ENCODE measurements at regions not wholly inside any gene's neighbourhood (a gene's known extent, or its start where the extent isn't known, plus 50 kb on each side); places are given as distances from the start of the nearest gene placed in this dataset.
"Not testable (repeated sequence)": the region's sequence is repeated elsewhere in the genome, so short reads cannot be mapped to it uniquely, and the experiment has no call there.

GRCh38 chr12:78343657-78344056, 513.0 kb downstream of the NAV3 start:
- TF ChIP-seq CTCF (IDR thresholded peaks at IDR 0.05; ENCODE audit: low read depth, low read length): no peak
- H3K36me3 ChIP-seq: no peaks in the 10 kb centered on the region
- H3K27me3 ChIP-seq: peaks cover 17% of the 10 kb centered on the region; the same call in 1 of the 2 replicates
- H3K4me3 ChIP-seq (ENCODE audit: low read depth, low read length): no peak overlapping the region
- no peaks in the 10 kb centered on the region for H3K9me3 ChIP-seq
- no peak for DNase-seq
- H3K4me1 ChIP-seq: no peaks in the 10 kb centered on the region

- Histone ChIP-seq H3K9me3 (no peaks in the 10 kb centered on the region), H3K27me3 (no peaks in the 10 kb centered on the region), H3K4me3 (ENCODE audit: low read depth, low read length) (no peak overlapping the region), H3K4me1 (no peaks in the 10 kb centered on the region; the same call in 1 of the 2 replicates), H3K36me3 (no peaks in the 10 kb centered on the region)
- no peak for DNase-seq
- no peak for TF ChIP-seq CTCF (IDR thresholded peaks at IDR 0.05; ENCODE audit: low read depth, low read length)
These were observed 505.1 kb upstream of the SYT1 start for GRCh38 chr12:78359520-78359919.

DNA sequence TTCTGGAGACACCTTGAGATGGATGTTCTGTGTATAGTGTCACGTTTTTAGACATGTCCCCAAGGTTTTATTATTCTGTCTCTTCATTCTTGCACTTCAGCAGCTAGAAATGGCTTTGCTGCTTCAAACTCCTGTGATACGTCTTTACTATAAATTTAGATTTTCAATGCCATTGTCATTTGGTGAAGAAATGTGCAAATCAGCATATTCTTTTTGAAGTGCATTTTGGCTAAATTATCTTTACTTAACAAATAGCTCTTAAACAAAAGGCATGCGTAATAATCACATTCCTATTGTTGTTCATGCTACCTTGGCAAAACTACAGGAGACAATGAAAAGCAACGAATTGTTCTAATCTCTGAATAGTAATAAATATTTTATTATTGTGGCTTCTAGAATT, 502.9 kb upstream of the SYT1 start:
- TF ChIP-seq CTCF (IDR thresholded peaks at IDR 0.05; ENCODE audit: low read depth, low read length): no peak
- no peaks in the 10 kb centered on the region for H3K36me3 ChIP-seq
- no peaks in the 10 kb centered on the region for H3K9me3 ChIP-seq
- H3K4me3 ChIP-seq (ENCODE audit: low read depth, low read length): no peak overlapping the region
- no peak for DNase-seq
- no peaks in the 10 kb centered on the region; the same call in 1 of the 2 replicates for H3K4me1 ChIP-seq
- H3K27me3 ChIP-seq: no peaks in the 10 kb centered on the region; the same call in 1 of the 2 replicates

GRCh38 chr12:78371284-78371683, 493.3 kb upstream of the SYT1 start:
- no peak for DNase-seq
- Histone ChIP-seq H3K4me1 (no peaks in the 10 kb centered on the region), H3K36me3 (no peaks in the 10 kb centered on the region), H3K9me3 (no peaks in the 10 kb centered on the region), H3K27me3 (peaks cover 3% of the 10 kb centered on the region), H3K4me3 (ENCODE audit: low read depth, low read length) (no peak overlapping the region)
- TF ChIP-seq CTCF (IDR thresholded peaks at IDR 0.05; ENCODE audit: low read depth, low read length): no peak

DNA sequence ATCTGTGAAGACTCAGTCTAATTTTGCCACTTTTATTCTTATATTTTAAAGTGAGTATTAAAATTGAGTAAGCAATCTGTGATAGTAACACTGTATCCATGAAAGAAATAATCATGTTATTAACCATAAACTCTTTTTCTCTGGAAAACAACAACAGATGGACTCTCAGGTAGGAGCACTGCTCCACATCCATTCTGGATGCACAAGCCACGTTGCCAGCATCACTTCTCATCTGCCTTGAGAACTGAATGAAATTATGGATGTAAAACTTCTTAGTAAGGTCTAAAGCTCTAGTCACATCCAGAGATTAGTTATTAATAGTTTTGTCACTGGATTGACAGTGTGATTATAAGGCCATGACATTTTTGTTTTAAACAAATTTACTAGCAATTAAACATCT, 489.1 kb upstream of the SYT1 start:
- H3K4me1 ChIP-seq: no peaks in the 10 kb centered on the region
- no peak for TF ChIP-seq CTCF (IDR thresholded peaks at IDR 0.05; ENCODE audit: low read depth, low read length)
- H3K36me3 ChIP-seq: no peaks in the 10 kb centered on the region
- no peak overlapping the region for H3K4me3 ChIP-seq (ENCODE audit: low read depth, low read length)
- DNase-seq: no peak
- no peaks in the 10 kb centered on the region for H3K9me3 ChIP-seq
- H3K27me3 ChIP-seq: no peaks in the 10 kb centered on the region

DNA sequence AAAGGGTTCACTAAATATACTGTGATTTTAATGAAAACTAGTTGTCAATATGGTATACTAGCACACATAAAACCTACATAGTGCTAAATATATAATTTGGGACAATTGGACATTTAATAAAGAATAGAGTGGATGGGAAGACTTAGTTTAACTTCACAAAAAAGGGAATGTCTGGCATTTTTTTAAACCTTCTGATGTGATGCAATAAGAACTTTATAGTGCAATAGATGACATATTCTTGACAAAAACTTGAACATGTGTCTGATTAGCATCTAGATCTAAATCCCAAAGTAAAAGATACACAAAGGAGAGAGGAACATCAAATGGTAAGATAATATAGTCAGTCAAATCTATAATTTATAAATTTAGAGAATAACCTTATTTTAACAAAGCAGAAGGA, 488.3 kb upstream of the SYT1 start:
- DNase-seq: no peak
- Histone ChIP-seq H3K9me3 (no peaks in the 10 kb centered on the region), H3K4me3 (ENCODE audit: low read depth, low read length) (no peak overlapping the region), H3K36me3 (no peaks in the 10 kb centered on the region), H3K27me3 (no peaks in the 10 kb centered on the region), H3K4me1 (no peaks in the 10 kb centered on the region)
- TF ChIP-seq CTCF (IDR thresholded peaks at IDR 0.05; ENCODE audit: low read depth, low read length): no peak

DNA sequence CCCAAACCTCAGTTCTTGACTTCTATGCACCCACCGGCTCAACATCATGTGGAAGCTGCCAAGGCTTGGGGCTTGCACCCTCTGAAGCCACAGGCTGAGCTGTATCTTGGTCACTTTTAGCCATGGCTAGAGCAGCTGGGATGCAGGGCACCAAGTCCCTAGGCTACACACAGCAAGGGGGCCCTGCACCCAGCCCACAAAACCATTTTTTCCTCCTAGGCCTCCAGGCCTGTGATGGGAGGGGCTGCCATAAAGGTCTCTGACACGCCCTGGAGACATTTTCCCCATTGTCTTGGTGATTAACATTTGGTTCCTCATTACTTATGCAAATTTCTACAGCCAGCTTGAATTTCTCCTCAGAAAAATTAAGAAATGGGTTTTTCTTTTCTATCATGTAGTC, 485.5 kb upstream of the SYT1 start:
- DNase-seq; H3K36me3 ChIP-seq; H3K9me3 ChIP-seq; H3K27me3 ChIP-seq; H3K4me3 ChIP-seq (ENCODE audit: low read depth, low read length); H3K4me1 ChIP-seq: not testable (repeated sequence)

Data from BE2C (cell line).